Middle frontal gyrus (tissue), 1 donor: ENCODE measurements at regions not wholly inside any gene's neighbourhood (a gene's known extent, or its start where the extent isn't known, plus 50 kb on each side); places are given as distances from the start of the nearest gene placed in this dataset.

Source experiments
- DNase-seq: peaks from one replicate; pipeline ENCODE4 v3.0.0-alpha.2; 2015; ENCODE audit warnings: low spot score; ENCODE audit errors: extremely low spot score

DNA sequence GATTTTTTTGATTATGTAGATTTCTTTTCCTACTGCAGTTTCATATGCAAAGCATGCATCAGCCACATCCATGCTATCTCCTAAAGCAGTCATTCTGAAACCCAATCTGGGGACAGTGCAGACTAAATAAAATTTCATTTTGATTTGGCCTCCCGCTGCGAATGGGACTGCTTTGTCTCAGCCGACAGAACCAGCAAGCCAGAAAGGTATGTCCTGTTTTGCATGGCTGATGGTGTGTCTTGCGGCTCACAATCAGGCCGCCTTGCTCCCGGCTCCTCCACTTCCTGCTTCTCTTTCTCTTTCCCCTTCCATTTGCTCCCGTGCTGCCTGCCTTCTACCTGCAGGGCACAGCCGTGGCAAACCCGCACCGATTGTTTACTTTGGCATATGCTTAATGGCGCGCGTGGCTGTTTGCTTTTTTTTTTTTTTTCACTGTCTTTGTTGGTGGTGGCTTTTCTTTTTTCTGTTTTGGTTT, 419.6 kb upstream of the POU3F3 start:
- DNase-seq: no peak

DNA sequence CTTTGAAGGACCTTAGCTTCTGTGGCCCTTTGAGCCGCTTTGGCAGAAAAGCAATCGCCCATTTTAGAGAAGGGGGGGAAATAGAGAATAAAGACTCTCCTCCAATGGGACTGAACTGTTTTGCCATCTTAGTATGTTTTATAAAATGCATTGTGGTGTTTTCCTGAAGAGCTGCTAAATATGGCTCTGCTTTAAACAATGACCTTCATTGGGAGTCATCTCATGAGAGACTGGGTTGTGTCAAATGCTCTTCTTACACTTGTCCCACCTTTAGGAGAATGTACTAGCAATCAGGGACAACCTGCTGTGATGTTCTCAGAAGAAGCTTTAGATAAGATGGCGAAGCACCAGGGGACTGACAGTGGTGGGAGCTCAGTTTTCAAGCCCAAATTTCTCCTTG, 418.9 kb upstream of the POU3F3 start:
- DNase-seq: no peak

DNA sequence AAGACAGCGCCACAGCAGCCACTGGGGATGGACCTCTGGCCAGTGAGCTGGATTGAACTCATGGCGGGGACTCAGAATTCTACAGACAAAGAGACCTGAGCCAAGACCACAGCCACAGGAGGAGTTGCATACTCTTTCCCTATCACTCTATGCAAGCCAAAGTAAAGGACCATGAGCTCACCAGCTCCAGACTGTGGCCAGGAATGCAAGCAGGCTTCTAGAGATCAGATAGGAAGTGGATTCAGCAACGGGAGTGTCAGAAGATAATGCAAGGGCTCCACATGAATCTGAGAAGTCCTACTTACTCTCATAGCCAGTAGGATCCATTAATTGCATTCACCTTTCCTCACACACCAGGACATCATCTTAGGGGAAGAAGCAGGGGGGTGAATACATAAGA, 415.4 kb upstream of the POU3F3 start:
- no peak for DNase-seq

DNA sequence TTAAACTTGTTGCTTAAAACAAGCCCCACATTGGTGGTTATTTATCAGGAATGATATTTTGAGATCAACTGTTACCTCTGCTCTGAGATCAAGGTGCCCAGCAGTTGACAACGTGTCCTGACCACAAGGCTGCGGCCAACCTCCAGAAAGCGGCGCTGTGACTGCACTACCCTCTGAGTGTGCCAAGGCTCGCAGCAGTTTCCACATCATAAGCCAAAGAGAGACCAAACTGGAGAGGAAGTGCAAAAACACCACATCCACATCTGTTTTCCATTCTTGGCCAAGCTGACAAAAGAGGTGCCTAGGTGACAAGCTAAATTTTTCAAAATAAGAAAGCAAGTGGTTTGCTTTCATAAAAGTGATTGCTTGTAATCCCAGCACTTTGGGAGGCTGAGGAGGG, 410.8 kb upstream of the POU3F3 start:
- no peak for DNase-seq

DNA sequence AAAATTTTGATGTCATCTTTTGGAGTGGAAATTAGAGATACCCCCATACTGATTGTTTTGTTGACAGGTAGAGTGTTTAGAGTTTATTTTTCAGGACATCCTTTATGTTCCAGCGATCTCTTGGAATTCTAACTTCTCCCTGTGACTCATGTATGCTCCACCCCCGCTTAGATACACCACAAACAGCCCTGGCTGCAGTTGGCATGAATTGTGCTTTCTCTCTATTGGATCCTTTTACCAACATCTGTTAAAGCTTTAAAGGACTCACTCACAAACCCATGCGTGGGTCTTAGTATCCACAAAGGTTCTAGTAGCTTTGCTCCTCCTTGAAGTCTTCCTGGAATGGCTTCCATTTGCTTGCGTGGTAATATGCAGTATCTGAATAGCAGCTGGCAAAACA, 409.5 kb upstream of the POU3F3 start:
- DNase-seq: no peak

DNA sequence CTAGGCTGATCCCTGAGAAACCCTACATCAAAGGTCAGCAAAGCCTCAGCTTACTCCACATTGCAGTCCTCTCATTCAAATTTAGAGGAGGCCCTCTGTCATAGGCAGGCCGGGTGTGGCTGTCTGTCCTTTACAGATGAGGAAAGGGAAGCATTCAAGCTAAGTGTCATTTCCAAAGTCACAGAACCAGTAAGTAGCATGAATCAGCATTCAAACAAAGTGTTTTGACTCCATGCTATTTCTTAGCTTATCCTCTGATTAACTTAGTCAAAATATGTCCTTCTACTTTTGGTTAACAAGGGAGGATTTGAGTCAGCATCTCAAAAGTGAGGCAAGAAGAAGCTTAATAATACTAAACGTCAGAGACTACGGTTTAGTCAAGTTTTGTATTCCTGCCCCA, 409.0 kb upstream of the POU3F3 start:
- DNase-seq: no peak

DNA sequence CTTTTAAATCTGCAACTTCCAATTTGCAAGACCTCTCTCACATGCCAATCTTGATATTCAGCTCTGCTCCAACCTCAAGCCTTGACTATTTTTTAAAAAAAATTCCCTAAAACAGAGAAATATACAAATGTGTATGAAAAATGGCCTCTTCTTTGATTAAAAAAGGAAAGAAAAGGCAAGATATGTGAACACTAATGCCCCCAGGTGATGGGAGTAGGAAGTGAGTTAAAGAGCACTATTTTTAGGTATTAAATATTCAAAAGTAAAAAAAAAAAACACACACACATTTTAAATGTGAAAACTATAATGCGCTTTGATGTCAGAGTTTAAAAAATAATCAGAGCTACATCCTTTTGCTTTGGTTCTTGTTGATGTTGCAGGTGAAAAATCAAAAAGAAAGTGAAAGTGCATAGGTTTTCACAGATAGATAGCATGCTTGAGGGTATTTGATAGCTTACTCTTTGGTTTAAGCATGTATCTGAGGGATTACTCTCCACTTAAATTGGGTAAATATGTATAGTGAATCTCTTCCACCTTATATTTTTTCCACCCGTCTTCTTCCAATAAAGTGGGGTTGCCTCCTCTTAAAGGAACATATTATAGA, 406.0 kb upstream of the POU3F3 start:
- DNase-seq: no peak

DNA sequence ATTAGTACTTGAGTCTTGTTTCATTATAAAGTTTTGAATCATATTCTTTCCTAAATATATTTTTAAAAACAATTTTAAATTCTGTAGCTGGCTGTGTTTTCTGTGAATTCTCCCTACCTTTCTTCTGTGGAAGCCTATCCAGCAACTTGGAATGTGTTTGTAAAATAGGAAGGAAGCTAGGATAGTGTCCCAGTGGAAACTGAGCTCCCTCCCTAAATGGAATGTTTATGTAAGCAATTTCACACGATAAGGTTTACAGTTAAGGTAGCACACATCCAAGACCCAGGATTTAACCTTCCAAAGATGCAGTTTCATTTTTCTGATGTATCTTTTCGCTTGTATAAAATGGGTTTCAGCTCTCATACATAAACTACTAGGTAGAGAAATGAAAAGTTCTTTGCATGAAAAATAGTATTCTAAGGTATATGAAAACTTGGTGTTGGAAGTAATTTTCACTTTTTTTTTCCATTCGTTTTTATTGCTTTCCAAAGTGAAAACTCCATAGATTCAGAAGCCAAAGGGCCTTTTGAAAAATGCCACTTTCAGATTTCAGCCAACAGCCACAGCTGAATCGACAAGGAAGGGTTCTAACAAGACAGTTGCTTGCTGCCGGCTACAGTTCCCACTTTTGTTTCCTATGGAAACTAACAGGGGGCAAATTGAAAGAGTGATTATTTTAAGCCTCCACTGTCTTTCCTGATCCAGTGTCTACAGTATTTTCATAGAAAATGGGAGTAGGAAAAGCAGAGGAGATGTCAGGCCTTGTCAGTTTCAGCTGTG, 405.1 kb upstream of the POU3F3 start:
- DNase-seq: no peak

DNA sequence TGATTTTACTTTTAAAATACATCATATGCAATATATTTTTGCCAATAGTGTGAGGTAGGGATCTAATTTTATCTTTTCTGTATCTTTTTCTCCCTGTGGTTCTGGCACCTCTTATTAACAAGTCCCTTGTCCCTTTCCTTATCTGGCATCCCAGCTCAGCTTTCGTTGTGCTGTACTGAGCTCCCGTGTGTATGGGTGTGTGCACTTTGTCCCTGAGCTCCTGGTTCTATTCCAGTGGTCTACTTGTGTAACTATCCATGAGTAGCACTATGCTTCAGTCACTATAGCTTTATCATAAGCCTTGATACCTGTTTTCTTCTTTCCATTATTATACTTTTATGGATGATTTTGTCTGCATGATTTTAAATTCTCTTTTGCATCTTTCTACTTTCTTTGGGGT, 401.4 kb upstream of the POU3F3 start:
- DNase-seq: no peak

DNA sequence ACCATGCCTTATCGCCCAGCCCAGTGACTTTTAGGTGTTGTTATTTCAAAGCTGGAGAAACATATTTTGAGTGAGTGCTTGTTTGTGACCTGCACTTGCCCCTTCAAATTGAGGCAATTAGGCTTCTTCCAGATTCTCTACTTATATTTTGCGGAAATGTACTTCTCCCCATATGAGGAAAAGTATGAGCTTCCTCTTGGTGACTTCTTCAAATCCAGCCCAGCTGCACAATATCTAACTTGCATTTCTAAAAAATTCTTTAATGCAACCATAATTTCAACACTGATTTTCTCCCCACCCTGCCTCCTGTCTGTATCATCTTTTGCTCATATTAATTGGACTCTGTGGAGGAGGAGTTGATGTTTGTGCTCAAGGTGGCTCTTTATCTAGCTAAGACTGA, 391.2 kb upstream of the POU3F3 start:
- DNase-seq: no peak

DNA sequence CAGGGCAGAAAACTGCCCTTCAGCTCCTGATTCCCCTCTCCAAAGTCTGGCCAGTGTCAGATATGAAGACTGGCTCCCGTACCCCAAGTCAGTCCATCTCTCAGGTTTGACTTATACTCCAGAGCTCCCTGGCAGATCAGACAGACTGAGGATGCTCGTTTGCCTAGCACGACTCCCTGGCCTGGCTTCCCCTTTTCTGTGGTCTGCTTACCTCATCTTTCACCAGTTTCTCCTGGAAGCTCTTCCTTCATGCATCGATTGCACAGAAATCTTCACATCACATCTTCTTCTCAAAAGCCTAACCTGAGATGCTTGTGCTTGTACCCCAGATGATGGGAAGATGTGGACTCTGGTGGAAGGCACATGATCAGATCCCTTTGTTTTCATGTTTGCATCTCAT, 387.9 kb upstream of the POU3F3 start:
- no peak for DNase-seq

DNA sequence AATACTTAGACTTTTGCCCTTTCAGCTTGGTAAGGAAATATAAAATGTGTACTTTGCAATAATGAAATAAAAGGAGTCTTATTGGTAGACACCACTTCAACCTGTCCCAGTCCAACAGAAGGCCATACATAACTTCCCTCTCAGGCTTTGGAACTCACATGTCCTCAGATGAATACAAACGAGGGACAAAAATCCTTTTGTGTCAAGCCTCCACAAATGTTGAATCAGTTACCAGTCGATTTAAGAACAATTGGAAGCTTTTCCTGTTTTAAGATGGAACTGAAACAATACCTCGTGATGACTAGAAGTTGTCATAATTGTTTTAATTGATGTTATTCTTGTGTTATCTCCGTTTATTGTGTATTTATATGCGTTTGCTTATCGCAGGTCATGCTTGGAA, 385.1 kb upstream of the POU3F3 start:
- no peak for DNase-seq

DNA sequence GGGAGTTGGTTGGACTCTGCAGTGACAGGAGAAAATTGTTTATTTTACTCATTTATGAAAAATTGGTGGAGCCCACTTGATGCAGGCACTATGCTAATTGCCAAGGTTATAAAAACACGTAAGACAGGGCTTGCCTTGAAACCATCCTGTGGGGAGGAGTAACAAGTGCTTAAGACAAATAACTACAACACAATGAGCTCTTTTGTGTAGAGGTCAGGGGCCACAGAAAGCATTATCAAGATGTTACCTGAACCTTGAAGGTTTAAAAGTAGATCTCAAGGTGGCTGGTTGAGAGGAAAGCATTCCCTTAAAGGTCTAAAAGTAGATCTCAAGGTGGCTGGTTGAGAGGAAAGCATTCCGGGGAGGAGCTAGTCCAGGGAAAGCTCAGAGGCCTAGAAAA, 381.8 kb upstream of the POU3F3 start:
- DNase-seq: no peak

DNA sequence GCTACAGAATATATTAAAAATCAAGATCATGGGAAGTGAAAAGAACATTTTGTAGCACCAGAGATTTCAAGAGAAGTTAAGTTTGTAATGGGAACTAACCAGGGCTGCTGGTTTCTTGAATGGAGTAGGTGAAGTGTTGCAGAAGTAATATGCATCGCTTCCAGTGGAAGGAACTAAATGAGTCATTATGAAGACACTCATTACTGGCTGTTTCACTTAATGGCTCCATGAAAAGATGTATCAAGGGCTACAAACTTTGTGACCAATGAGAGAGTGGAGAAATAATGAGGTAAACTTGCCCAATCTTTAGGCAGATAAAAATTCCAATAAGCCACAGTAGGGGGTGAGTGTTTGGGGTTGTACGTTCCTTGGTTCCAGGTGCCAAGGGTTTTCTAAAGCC, 380.4 kb upstream of the POU3F3 start:
- no peak for DNase-seq

DNA sequence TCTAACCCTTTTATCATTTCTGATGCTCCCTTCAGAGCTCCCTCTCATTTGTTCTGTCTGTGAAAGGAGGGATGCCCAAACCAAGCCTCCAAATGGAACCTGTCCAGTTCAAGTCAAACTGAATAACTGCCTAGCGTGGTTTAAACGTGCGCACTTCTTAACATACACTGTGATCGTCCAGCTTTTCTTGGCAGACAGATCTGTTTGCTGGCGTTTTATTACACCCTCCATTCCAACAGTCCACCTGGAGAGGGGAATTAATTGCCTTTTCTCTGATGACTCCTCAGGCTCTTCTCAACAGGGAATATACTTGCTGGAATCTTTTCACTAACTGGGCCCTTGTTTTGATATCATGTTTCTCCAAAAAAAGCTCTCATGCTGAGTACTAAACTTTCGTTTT, 379.2 kb upstream of the POU3F3 start:
- DNase-seq: no peak

DNA sequence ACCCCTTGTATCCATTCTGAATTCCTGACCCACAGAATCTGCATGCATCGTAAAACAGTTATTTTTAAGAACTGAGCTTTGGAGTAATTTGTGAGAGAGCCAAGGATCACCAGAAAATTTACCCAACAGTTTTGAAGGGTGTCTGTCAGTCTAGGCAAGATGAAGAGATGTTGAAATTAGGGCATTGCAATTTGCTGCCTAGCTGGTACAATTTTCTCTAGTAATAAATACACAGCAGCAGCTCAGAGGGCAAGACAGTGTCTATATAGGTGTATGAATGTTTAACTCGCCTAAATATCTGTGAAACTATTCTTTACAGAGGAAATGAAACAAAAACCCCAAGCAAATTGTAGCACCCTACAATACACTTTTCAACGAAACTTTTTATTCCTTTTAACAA, 377.8 kb upstream of the POU3F3 start:
- DNase-seq: no peak

DNA sequence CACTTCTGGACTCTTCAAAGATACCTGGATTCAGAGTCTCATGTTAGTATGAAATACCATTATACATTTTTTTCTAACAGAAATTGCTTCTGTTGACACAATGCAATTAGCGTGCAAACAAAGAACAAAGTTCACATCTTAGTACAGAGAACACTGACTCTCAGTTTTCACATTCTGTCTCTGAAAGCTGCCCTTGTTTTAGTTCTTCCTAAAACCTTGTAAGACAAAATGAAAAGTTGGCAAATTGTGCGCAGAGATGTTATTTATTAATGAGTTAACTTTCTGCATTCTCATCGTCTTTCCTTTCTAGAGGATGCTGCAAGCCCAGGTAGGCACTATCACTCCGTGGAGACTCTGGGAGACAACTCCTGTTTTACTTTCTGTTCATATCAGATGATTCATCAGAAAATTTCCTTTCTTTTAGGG, 377.3 kb upstream of the POU3F3 start:
- DNase-seq: no peak

DNA sequence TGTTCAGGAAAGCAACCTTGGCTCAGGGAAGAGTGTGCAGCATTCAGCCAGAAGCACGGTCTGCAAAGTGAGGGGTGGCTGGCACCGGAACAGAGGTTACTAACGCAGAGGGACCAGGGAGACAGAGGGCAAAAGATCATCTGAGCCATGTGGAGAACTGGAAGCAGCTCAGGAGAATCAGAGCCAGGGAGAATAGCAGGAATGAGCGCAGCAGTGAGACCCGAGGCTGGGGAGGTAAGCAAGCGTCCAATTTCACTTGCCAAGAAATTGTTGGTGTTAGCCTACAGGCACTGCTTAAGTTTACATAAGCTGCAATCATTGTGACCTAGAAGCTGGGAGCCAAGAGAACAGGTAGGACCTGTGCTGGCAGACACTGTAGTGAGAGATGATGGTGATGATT, 372.6 kb upstream of the POU3F3 start:
- no peak for DNase-seq

DNA sequence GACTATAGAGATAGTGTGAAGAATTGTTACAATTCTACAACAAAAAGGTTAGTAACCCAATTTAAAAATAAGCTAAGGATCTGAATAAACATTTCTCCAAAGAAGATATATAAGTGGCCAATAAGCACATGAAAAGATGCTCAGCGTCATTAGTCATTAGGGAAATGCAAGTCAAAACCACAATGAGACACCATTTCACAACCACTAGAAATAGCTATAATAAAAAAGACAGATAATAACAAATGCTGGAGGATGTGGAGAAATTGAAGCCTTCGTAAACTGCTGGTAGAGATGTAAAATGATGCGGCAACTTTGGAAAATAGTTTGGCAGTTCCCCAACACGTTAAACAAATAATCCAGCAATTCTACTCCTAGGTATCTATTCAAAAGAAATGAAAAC, 366.5 kb upstream of the POU3F3 start:
- no peak for DNase-seq

DNA sequence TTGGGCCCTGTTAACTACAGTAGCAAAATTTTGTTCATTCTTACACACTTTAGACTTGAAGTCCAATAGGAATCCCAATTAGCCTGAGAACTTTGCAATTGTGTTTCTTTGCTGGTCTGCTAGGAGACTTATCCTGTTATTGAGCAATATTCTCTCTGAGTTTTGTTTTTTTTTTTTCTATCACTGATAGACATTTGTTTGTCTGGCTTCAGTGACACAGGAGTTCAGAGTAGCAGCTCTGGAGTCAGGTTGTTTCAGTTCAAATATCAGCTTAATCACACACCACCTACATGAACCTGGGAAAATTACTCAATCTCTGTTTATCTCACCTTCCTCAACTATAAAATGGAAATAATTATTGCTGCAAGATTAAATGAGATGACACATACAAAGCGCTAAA, 360.2 kb upstream of the POU3F3 start:
- DNase-seq: no peak

DNA sequence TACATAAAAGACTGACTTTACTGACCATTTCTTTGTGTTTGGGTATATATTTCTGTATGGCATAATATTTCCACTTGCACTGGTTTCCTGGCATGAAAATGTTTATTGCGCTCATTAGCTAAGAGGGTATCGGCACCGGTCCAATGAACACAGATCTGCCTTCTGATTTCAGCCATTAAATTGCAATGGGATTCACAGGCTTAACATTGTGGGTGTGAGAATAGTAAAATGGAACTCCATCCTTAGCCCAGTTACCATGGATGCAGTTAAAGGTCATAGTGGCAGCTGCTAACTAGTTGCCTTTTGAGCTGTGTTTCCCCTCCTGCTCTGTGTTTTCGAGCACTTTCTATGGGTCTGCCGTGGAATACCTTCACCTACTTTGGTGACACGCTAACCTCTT, 352.6 kb upstream of the POU3F3 start:
- no peak for DNase-seq

DNA sequence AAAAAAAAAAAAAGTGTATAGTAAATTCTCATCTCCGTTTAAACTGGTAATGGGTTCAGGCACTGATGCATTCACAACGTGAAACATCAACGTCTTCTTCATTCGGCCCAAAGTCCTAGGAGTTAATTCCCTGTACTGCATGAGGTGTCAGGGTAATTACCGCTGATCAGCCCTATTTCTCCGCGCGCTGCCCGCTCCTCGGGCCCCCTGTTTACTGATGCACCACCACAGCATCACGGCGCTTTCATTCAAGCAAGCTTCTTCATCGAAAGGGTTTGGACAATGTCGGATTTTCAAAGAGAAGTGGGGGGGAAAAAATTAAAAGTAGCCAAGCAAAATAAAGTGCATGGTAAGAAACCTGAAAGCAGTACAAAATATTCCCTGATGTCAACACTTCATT, 352.0 kb upstream of the POU3F3 start:
- no peak for DNase-seq

DNA sequence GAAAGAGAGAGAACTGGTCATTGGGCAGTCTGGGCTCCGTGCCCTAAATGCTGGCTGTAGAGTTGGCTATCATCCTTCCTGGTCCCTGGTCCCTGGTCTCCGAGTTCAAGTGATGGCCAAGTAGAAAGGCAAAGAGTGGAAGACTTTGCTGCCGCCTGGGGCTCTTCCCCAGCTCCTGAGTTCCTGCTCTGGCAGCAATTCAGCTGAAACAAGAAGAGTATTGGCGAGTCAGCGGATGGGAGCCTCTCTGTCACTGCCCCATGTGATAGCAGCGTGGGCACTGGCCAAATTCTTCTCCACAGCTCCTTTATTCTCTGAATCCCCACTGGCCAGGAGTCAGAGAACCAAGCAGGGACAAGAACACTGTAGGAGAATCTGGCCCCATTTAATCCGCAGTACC, 351.0 kb upstream of the POU3F3 start:
- DNase-seq: peak; percentile 81
